Ishikawa (cell line): ENCODE measurements at regions not wholly inside any gene's neighbourhood (a gene's known extent, or its start where the extent isn't known, plus 50 kb on each side); places are given as distances from the start of the nearest gene placed in this dataset.

Source experiments
- FOXM1 ChIP-seq: IDR thresholded peaks from 2 replicates; pipeline ENCODE4 v1.6.1; 2012; ENCODE audit warnings: low read depth, borderline replicate concordance
- NFIC ChIP-seq: IDR thresholded peaks from 2 replicates; pipeline ENCODE4 v1.6.1; 2012
- RAD21 ChIP-seq: IDR thresholded peaks from 2 replicates; pipeline ENCODE4 v1.6.1; 2012; ENCODE audit warnings: low read depth
- REST ChIP-seq: IDR thresholded peaks from 2 replicates; pipeline ENCODE4 v1.6.1; 2012; ENCODE audit warnings: low read depth, mild to moderate bottlenecking
- TEAD4 ChIP-seq: IDR thresholded peaks from 2 replicates; pipeline ENCODE4 v1.6.1; 2012

- no peak for TF ChIP-seq REST
- no peak for TF ChIP-seq TEAD4
- no peak for TF ChIP-seq FOXM1
- TF ChIP-seq RAD21, result no peak
- no peak for TF ChIP-seq NFIC
Measured at GRCh38 chr16:76768316-76768715, 422.7 kb upstream of the MON1B start.
